ENCODE measurements at regions not wholly inside any gene's neighbourhood (a gene's known extent, or its start where the extent isn't known, plus 50 kb on each side); places are given as distances from the start of the nearest gene placed in this dataset.
"Not testable (repeated sequence)": the region's sequence is repeated elsewhere in the genome, so short reads cannot be mapped to it uniquely, and the experiment has no call there.

GRCh38 chr5:60546207-60546606 lies 153.8 kb downstream of the DEPDC1B start:
- ATAC-seq (replicated peaks in 6 of 8): no peak
- Histone ChIP-seq H3K4me1 (replicated peaks in 1 of 2) (peaks cover 0 to 9% of the 10 kb centered on the region in 2 donors), H3K27ac (no peak overlapping the region), H3K4me3 (no peak overlapping the region)
- in situ Hi-C loops (cut with MboI; ENCODE audit: low pct_unique_long_range_greater_than_20kb in 2 of 9, low sequenced_read_pairs in 9 of 9, unreplicated experiment in 9 of 9): no loop called here
- WGBS, 10 experiments: 73 to 100% (median 96%) methylated on average over 2 to 3 of the region's 4 CpGs; no CpG with 5 or more reads in 6 of the 10 experiments

GRCh38 chr5:60545551-60545950 lies 154.4 kb downstream of the DEPDC1B start:
- no peak for ATAC-seq (replicated peaks in 6 of 8)
- in situ Hi-C loops (cut with MboI; ENCODE audit: low pct_unique_long_range_greater_than_20kb in 2 of 9, low sequenced_read_pairs in 9 of 9, unreplicated experiment in 9 of 9): no loop called here
- Histone ChIP-seq H3K27ac (no peak overlapping the region), H3K4me1 (replicated peaks in 1 of 2) (peaks cover 0 to 16% of the 10 kb centered on the region in 2 donors), H3K4me3 (no peak overlapping the region)
- 30 to 91% (median 63%) methylated on average over 2 to 3 of the region's 3 CpGs; no CpG with 5 or more reads in 1 of the 10 experiments for WGBS, 10 experiments

- H3K4me1 ChIP-seq (replicated peaks in 1 of 2): peaks cover 0 to 19% of the 10 kb centered on the region in 2 donors
- H3K4me3 ChIP-seq: no peak overlapping the region
- 10 to 100% (median 83%) methylated on average over 1 to 2 of the region's 2 CpGs; no CpG with 5 or more reads in 1 of the 10 experiments for WGBS, 10 experiments
- in situ Hi-C loops (cut with MboI; ENCODE audit: low pct_unique_long_range_greater_than_20kb in 2 of 9, low sequenced_read_pairs in 9 of 9, unreplicated experiment in 9 of 9): no loop called here
- H3K27ac ChIP-seq: no peak overlapping the region
- no peak for ATAC-seq (replicated peaks in 6 of 8)
These were observed 155.8 kb downstream of the DEPDC1B start for GRCh38 chr5:60544142-60544541.

- WGBS, 10 experiments: 0 to 40% (median 25%) methylated on average over 1 to 2 of the region's 2 CpGs; no CpG with 5 or more reads in 2 of the 10 experiments
- ATAC-seq (replicated peaks in 6 of 8): peak in 2 of 8 experiments; percentile 61 to 74
These were observed 158.0 kb downstream of the DEPDC1B start for GRCh38 chr5:60541980-60542379.

GRCh38 chr5:60540856-60541805 lies 158.8 kb downstream of the DEPDC1B start:
- Histone ChIP-seq H3K4me1 (replicated peaks in 1 of 2) (peaks cover 0 to 19% of the 10 kb centered on the region in 2 donors), H3K4me3 (no peak overlapping the region), H3K27ac (peak overlapping the region in 1 of 2 donors; percentile 26)
- WGBS, 10 experiments: 20 to 80% (median 45%) methylated on average over 1 to 5 of the region's 5 CpGs; no CpG with 5 or more reads in 3 of the 10 experiments
- in situ Hi-C loops (cut with MboI; ENCODE audit: low pct_unique_long_range_greater_than_20kb in 2 of 9, low sequenced_read_pairs in 9 of 9, unreplicated experiment in 9 of 9): no loop called here
- ATAC-seq (replicated peaks in 6 of 8): peak in 5 of 8 experiments; percentile 47 to 93 (median 90)

More at GRCh38 chr5:60541980-60542379, 158.0 kb downstream of the DEPDC1B start:
- in situ Hi-C loops (cut with MboI; ENCODE audit: low pct_unique_long_range_greater_than_20kb in 2 of 9, low sequenced_read_pairs in 9 of 9, unreplicated experiment in 9 of 9): no loop called here
- Histone ChIP-seq H3K4me3 (no peak overlapping the region), H3K4me1 (replicated peaks in 1 of 2) (peaks cover 0 to 19% of the 10 kb centered on the region in 2 donors), H3K27ac (no peak overlapping the region)

- H3K4me1 ChIP-seq (replicated peaks in 1 of 2): peaks cover 0 to 19% of the 10 kb centered on the region in 2 donors
- H3K4me3 ChIP-seq: no peak overlapping the region
- in situ Hi-C loops (cut with MboI; ENCODE audit: low pct_unique_long_range_greater_than_20kb in 2 of 9, low sequenced_read_pairs in 9 of 9, unreplicated experiment in 9 of 9): no loop called here
- ATAC-seq (replicated peaks in 6 of 8): no peak
- 44 to 100% (median 78%) methylated on average over 1 of the region's 1 CpG; no CpG with 5 or more reads in 4 of the 10 experiments for WGBS, 10 experiments
- no peak overlapping the region for H3K27ac ChIP-seq
These were observed 160.8 kb downstream of the DEPDC1B start for GRCh38 chr5:60538955-60539866.

GRCh38 chr5:60538426-60538825 lies 161.5 kb downstream of the DEPDC1B start:
- 0 to 93% (median 70%) methylated on average over 2 of the region's 2 CpGs for WGBS, 10 experiments
- H3K4me3 ChIP-seq: no peak overlapping the region
- peaks cover 0 to 19% of the 10 kb centered on the region in 2 donors for H3K4me1 ChIP-seq (replicated peaks in 1 of 2)
- in situ Hi-C loops (cut with MboI; ENCODE audit: low pct_unique_long_range_greater_than_20kb in 2 of 9, low sequenced_read_pairs in 9 of 9, unreplicated experiment in 9 of 9): no loop called here
- no peak for ATAC-seq (replicated peaks in 6 of 8)
- no peak overlapping the region for H3K27ac ChIP-seq

GRCh38 chr5:60535951-60536350 lies 164.0 kb downstream of the DEPDC1B start:
- WGBS, 10 experiments: 8 to 100% (median 70%) methylated on average over 1 to 2 of the region's 2 CpGs
- in situ Hi-C loops (cut with MboI; ENCODE audit: low pct_unique_long_range_greater_than_20kb in 2 of 9, low sequenced_read_pairs in 9 of 9, unreplicated experiment in 9 of 9): no loop called here
- no peak overlapping the region for H3K27ac ChIP-seq
- no peak overlapping the region for H3K4me3 ChIP-seq
- no peak for ATAC-seq (replicated peaks in 6 of 8)
- peaks cover 0 to 7% of the 10 kb centered on the region in 2 donors for H3K4me1 ChIP-seq (replicated peaks in 1 of 2)

- H3K4me1 ChIP-seq (replicated peaks in 1 of 2): no peaks in the 10 kb centered on the region
- no peak overlapping the region for H3K27ac ChIP-seq
- in situ Hi-C loops (cut with MboI; ENCODE audit: low pct_unique_long_range_greater_than_20kb in 2 of 9, low sequenced_read_pairs in 9 of 9, unreplicated experiment in 9 of 9): no loop called here
- H3K4me3 ChIP-seq: no peak overlapping the region
- ATAC-seq (replicated peaks in 6 of 8): no peak
These were observed 164.8 kb downstream of the DEPDC1B start for GRCh38 chr5:60535198-60535597.

GRCh38 chr5:60533789-60534188 lies 166.2 kb downstream of the DEPDC1B start:
- no peak overlapping the region for H3K4me3 ChIP-seq
- ATAC-seq (replicated peaks in 6 of 8): no peak
- in situ Hi-C loops (cut with MboI; ENCODE audit: low pct_unique_long_range_greater_than_20kb in 2 of 9, low sequenced_read_pairs in 9 of 9, unreplicated experiment in 9 of 9): no loop called here
- WGBS, 10 experiments: 21 to 100% (median 88%) methylated on average over 1 to 4 of the region's 4 CpGs
- no peaks in the 10 kb centered on the region for H3K4me1 ChIP-seq (replicated peaks in 1 of 2)
- no peak overlapping the region for H3K27ac ChIP-seq

- ATAC-seq (replicated peaks in 6 of 8); in situ Hi-C loops (cut with MboI; ENCODE audit: low pct_unique_long_range_greater_than_20kb in 2 of 9, low sequenced_read_pairs in 9 of 9, unreplicated experiment in 9 of 9); H3K4me1 ChIP-seq (replicated peaks in 1 of 2); H3K27ac ChIP-seq; H3K4me3 ChIP-seq: not testable (repeated sequence)
- WGBS, 10 experiments: 43 to 100% (median 81%) methylated on average over 2 to 5 of the region's 5 CpGs; no CpG with 5 or more reads in 3 of the 10 experiments
These were observed 167.2 kb downstream of the DEPDC1B start for GRCh38 chr5:60532796-60533195.

- H3K27ac ChIP-seq; ATAC-seq (replicated peaks in 6 of 8); in situ Hi-C loops (cut with MboI; ENCODE audit: low pct_unique_long_range_greater_than_20kb in 2 of 9, low sequenced_read_pairs in 9 of 9, unreplicated experiment in 9 of 9); H3K4me3 ChIP-seq; H3K4me1 ChIP-seq (replicated peaks in 1 of 2): not testable (repeated sequence)
- 93 to 100% (median 100%) methylated on average over 2 to 3 of the region's 32 CpGs; no CpG with 5 or more reads in 7 of the 10 experiments for WGBS, 10 experiments
These were observed 169.7 kb downstream of the DEPDC1B start for GRCh38 chr5:60530144-60530848.
